H1 (cell line): ENCODE measurements at regions not wholly inside any gene's neighbourhood (a gene's known extent, or its start where the extent isn't known, plus 50 kb on each side); places are given as distances from the start of the nearest gene placed in this dataset.

ENCODE experiments used
- CTCF ChIA-PET: fragments of 300-600 bp; sonication (Branson Sonifier 250); formaldehyde crosslinking; loops from one replicate; lab custom pipeline; 2021; ENCODE audit not compliant: partially characterized antibody; lab: Charles Lee
- POLR2A ChIA-PET: fragments of 300-600 bp; sonication (Branson Sonifier 250); formaldehyde crosslinking; loops from one replicate; lab custom pipeline; 2021; ENCODE audit warnings: inconsistent platforms; ENCODE audit not compliant: partially characterized antibody; lab: Charles Lee
- DNase-seq, 2 experiments: peaks; one replicate each; pipeline versions ENCODE4 v3.0.0 to v3.0.0-alpha.2; 2010 to 2022; ENCODE audit warnings: low spot score in 2 of 2, low read depth in 1 of 2, mixed read lengths in 1 of 2
- FAIRE-seq: peaks from 2 replicates; lab custom pipeline; 2011; peaks lifted over from hg19 to GRCh38; lab: Jason Lieb, UNC
- H2AFZ ChIP-seq: 2 replicates; pipeline ENCODE4 v1.8.1; 2012; ENCODE audit warnings: low read length, inconsistent platforms
- H2AK5ac ChIP-seq: 2 replicates; pipeline ENCODE4 v1.6.1; 2013; ENCODE audit warnings: low read depth, low read length
- H2BK120ac ChIP-seq: replicated peaks from 2 replicates; pipeline ENCODE3; 2013; ENCODE audit warnings: low read depth, low read length, inconsistent platforms
- H2BK12ac ChIP-seq: 2 replicates; pipeline ENCODE4 v1.6.1; 2013; ENCODE audit warnings: low read depth, low read length
- H2BK15ac ChIP-seq: 2 replicates; pipeline ENCODE4 v1.6.1; 2013; ENCODE audit warnings: low read length
- H2BK20ac ChIP-seq: 2 replicates; pipeline ENCODE4 v1.6.1; 2013; ENCODE audit warnings: low read length
- H2BK5ac ChIP-seq: 2 replicates; pipeline ENCODE4 v1.6.1; 2013; ENCODE audit warnings: low read depth, low read length
- H3K14ac ChIP-seq: 2 replicates; pipeline ENCODE4 v1.6.1; 2013; ENCODE audit warnings: inconsistent platforms; ENCODE audit not compliant: insufficient read length
- H3K18ac ChIP-seq: 2 replicates; pipeline ENCODE4 v1.6.1; 2013; ENCODE audit warnings: low read length; ENCODE audit errors: extremely low read depth
- H3K23ac ChIP-seq: 2 replicates; pipeline ENCODE4 v1.6.1; 2013; ENCODE audit warnings: inconsistent platforms; ENCODE audit not compliant: insufficient read length
- H3K23me2 ChIP-seq: 2 replicates; pipeline ENCODE4 v1.6.1; 2013; ENCODE audit warnings: low read depth, low read length
- H3K27ac ChIP-seq: 2 replicates; pipeline ENCODE4 v1.6.1; 2011; ENCODE audit warnings: low read depth, low read length, inconsistent platforms
- H3K27me3 ChIP-seq, 4 experiments: replicated peaks in 1 of 4; 1 replicate in 1 of 4; 2 replicates in 3 of 4; pipeline versions ENCODE4 v1.6.1 to v1.8.1; 2011 to 2013; ENCODE audit warnings: low read length in 3 of 4, mild to moderate bottlenecking in 3 of 4, inconsistent platforms in 2 of 4, mixed read lengths in 2 of 4, moderate library complexity in 1 of 4; ENCODE audit not compliant: control insufficient read depth in 3 of 4, insufficient read depth in 3 of 4; ENCODE audit errors: extremely low read depth in 1 of 4
- H3K36me3 ChIP-seq, 4 experiments: 2 replicates each; pipeline versions ENCODE4 v1.6.1 to v1.8.1; 2011 to 2013; ENCODE audit warnings: mild to moderate bottlenecking in 4 of 4, low read length in 3 of 4, moderate library complexity in 2 of 4, control low read depth in 1 of 4, inconsistent platforms in 1 of 4; ENCODE audit not compliant: insufficient read depth in 4 of 4, control insufficient read depth in 2 of 4
- H3K4ac ChIP-seq: replicated peaks from 2 replicates; pipeline ENCODE3; 2013; ENCODE audit warnings: low read length, low read depth, mixed read lengths, inconsistent platforms; ENCODE audit not compliant: insufficient read length
- H3K4me1 ChIP-seq, 4 experiments: replicated peaks in 1 of 4; 1 replicate in 1 of 4; 2 replicates in 3 of 4; pipeline versions ENCODE4 v1.6.1 to v1.8.1; 2011 to 2013; ENCODE audit warnings: low read length in 3 of 4, inconsistent platforms in 2 of 4, mixed read lengths in 1 of 4; ENCODE audit not compliant: insufficient read depth in 4 of 4, control insufficient read depth in 3 of 4
- H3K4me2 ChIP-seq, 2 experiments: 2 replicates each; pipeline versions ENCODE4 v1.6.1 to v1.8.1; 2011 to 2013; ENCODE audit warnings: low read depth in 2 of 2, low read length in 2 of 2, control low read depth in 1 of 2, inconsistent platforms in 1 of 2, mild to moderate bottlenecking in 1 of 2; ENCODE audit not compliant: insufficient read depth in 1 of 2
- H3K4me3 ChIP-seq, 4 experiments: fragments of 200-600, 300-600 bp in 1 of 4; sonication (generic), shearing (Covaris generic), sonication (Bioruptor Twin) in 1 of 4; 2 replicates each; pipeline versions ENCODE4 v1.5.1 to v1.8.1; 2011 to 2016; ENCODE audit warnings: low read length in 4 of 4, low read depth in 3 of 4, control low read depth in 2 of 4, inconsistent platforms in 2 of 4, mild to moderate bottlenecking in 2 of 4, mixed read lengths in 1 of 4, moderate library complexity in 1 of 4; ENCODE audit not compliant: insufficient read depth in 2 of 4; ENCODE audit errors: extremely low read depth in 1 of 4
- H3K56ac ChIP-seq: replicated peaks from 2 replicates; pipeline ENCODE3; 2013; ENCODE audit warnings: low read depth, mild to moderate bottlenecking, mixed read lengths, low read length, inconsistent platforms; ENCODE audit not compliant: insufficient read length
- H3K79me1 ChIP-seq: 2 replicates; pipeline ENCODE4 v1.6.1; 2013; ENCODE audit warnings: low read depth, low read length, control low read depth
- H3K79me2 ChIP-seq, 2 experiments: 2 replicates each; pipeline versions ENCODE4 v1.6.1 to v1.8.1; 2012 to 2013; ENCODE audit warnings: low read length in 2 of 2, mild to moderate bottlenecking in 2 of 2, inconsistent platforms in 1 of 2; ENCODE audit not compliant: insufficient read depth in 2 of 2, control insufficient read depth in 1 of 2
- H3K9ac ChIP-seq, 4 experiments: replicated peaks in 1 of 4; 1 replicate in 1 of 4; 2 replicates in 3 of 4; pipeline versions ENCODE4 v1.6.1 to v1.8.1; 2011 to 2013; ENCODE audit warnings: low read depth in 3 of 4, low read length in 3 of 4, control low read depth in 2 of 4, mild to moderate bottlenecking in 2 of 4, moderate library complexity in 2 of 4, inconsistent platforms in 1 of 4; ENCODE audit errors: extremely low read depth in 1 of 4
- H3K9me3 ChIP-seq, 2 experiments: 2 replicates each; pipeline versions ENCODE4 v1.6.1 to v1.8.1; 2012 to 2013; ENCODE audit warnings: mild to moderate bottlenecking in 2 of 2, moderate library complexity in 2 of 2, control low read depth in 1 of 2, inconsistent platforms in 1 of 2, low read depth in 1 of 2, low read length in 1 of 2, mixed read lengths in 1 of 2; ENCODE audit not compliant: insufficient read depth in 2 of 2
- H4K20me1 ChIP-seq, 2 experiments: replicated peaks in 1 of 2; 2 replicates each; pipeline versions ENCODE3 to v1.8.1; 2011 to 2013; ENCODE audit warnings: inconsistent platforms in 2 of 2, low read length in 2 of 2, mild to moderate bottlenecking in 1 of 2; ENCODE audit not compliant: insufficient read depth in 2 of 2, control insufficient read depth in 1 of 2
- H4K5ac ChIP-seq: 2 replicates; pipeline ENCODE4 v1.6.1; 2013; ENCODE audit warnings: low read length, low read depth, mixed read lengths, inconsistent platforms; ENCODE audit not compliant: insufficient read length
- H4K8ac ChIP-seq: 2 replicates; pipeline ENCODE4 v1.8.0; 2013; ENCODE audit warnings: mild to moderate bottlenecking, moderate library complexity, low read length, inconsistent platforms; ENCODE audit not compliant: insufficient read depth; ENCODE audit errors: extremely low read depth
- H4K91ac ChIP-seq: replicated peaks from 2 replicates; pipeline ENCODE3; 2013; ENCODE audit warnings: low read length, mixed read lengths, inconsistent platforms; ENCODE audit not compliant: insufficient read length
- ATF2 ChIP-seq: IDR thresholded peaks from 2 replicates; pipeline ENCODE4 v1.6.1; 2012; ENCODE audit warnings: low read length, inconsistent platforms
- BRCA1 ChIP-seq: IDR thresholded peaks from 2 replicates; pipeline ENCODE4 v1.6.1; 2012; ENCODE audit warnings: low read depth, low read length, improper control_type of control experiment
- EGR1 ChIP-seq: IDR thresholded peaks from 2 replicates; pipeline ENCODE4 v1.6.1; 2011; ENCODE audit warnings: low read depth, low read length, borderline replicate concordance
- HDAC6 ChIP-seq: IDR thresholded peaks from one replicate; pipeline ENCODE4 v1.7.1; 2012; ENCODE audit warnings: low read depth, mild to moderate bottlenecking, inconsistent platforms, low read length, moderate library complexity
- JUN ChIP-seq: IDR thresholded peaks from 2 replicates; pipeline ENCODE4 v1.6.1; 2011; ENCODE audit warnings: low read depth, mild to moderate bottlenecking, improper control_type of control experiment, low read length
- KDM4A ChIP-seq: IDR thresholded peaks from one replicate; pipeline ENCODE4 v1.7.1; 2012; ENCODE audit warnings: low read depth, mild to moderate bottlenecking, moderate library complexity, low read length, inconsistent platforms; ENCODE audit not compliant: severe bottlenecking
- SIN3A ChIP-seq, 2 experiments: IDR thresholded peaks in 1 of 2; conservative IDR thresholded peaks in 1 of 2; 2 replicates each; pipeline ENCODE4 v1.6.1; 2011 to 2012; ENCODE audit warnings: low read length in 2 of 2, improper control_type of control experiment in 1 of 2, low read depth in 1 of 2, mild to moderate bottlenecking in 1 of 2
- SIRT6 ChIP-seq: IDR thresholded peaks from one replicate; pipeline ENCODE4 v1.7.1; 2012; ENCODE audit warnings: low read length, inconsistent platforms
- SRF ChIP-seq: IDR thresholded peaks from 2 replicates; pipeline ENCODE4 v1.6.1; 2011; ENCODE audit warnings: mild to moderate bottlenecking, low read depth, low read length, moderate library complexity
- TAF7 ChIP-seq: optimal IDR thresholded peaks from 2 replicates; pipeline ENCODE3; 2011; ENCODE audit warnings: low read depth, mild to moderate bottlenecking, inconsistent platforms, low read length, moderate library complexity, borderline replicate concordance
- WGBS, 2 experiments: shearing (Covaris generic) in 1 of 2; methylation state at CpG; one replicate each; pipeline versions ENCODE4 v1.1.6 to v1.1.7; 2013 to 2015; ENCODE audit warnings: low lambda C conversion rate in 2 of 2, mixed read lengths in 2 of 2, inconsistent platforms in 1 of 2, low coverage in 1 of 2, missing lambda C conversion rate in 1 of 2; ENCODE audit not compliant: insufficient replicate concordance in 2 of 2, insufficient coverage in 1 of 2, insufficient read length in 1 of 2; ENCODE audit errors: extremely low coverage in 1 of 2, missing lambda C conversion rate in 1 of 2; 5-methylcytosine and 5-hydroxymethylcytosine counted together

- Histone ChIP-seq H3K27me3 (no peaks in the 10 kb centered on the region; a peak in 1 of 7 replicates), H2AK5ac (no peak overlapping the region; the same call in 1 of the 2 replicates), H3K4me2 (no peak overlapping the region; a peak in 1 of 4 replicates), H3K23ac (no peak overlapping the region), H2BK20ac (peak overlapping the region; percentile 66; the same call in 1 of the 2 replicates), H2BK5ac (no peak overlapping the region), H4K91ac (peak overlapping the region; percentile 44), H3K27ac (no peak overlapping the region), H3K14ac (no peak overlapping the region), H3K79me2 (no peaks in the 10 kb centered on the region), H3K36me3 (no peaks in the 10 kb centered on the region), H3K9me3 (0 out of 4 replicates have a peak, but pooled peaks cover 0 to 3% of the 10 kb centered on the region in 2 experiments), H3K79me1 (no peaks in the 10 kb centered on the region), H4K5ac (no peak overlapping the region), H2BK12ac (peak overlapping the region; percentile 86; the same call in 1 of the 2 replicates), H3K9ac (no peak overlapping the region), H3K18ac (0 out of 2 replicates have a peak overlapping the region, but pooled peaks have one; percentile 4), H2AFZ (no peak overlapping the region), H4K20me1 (no peaks in the 10 kb centered on the region), H2BK120ac (no peak overlapping the region), H3K4ac (no peak overlapping the region), H2BK15ac (no peak overlapping the region), H3K4me1 (peaks cover 11 to 15% (median 12%) of the 10 kb centered on the region in 4 experiments), H3K4me3 (no peak overlapping the region), H4K8ac (no peak overlapping the region), H3K56ac (no peak overlapping the region), H3K23me2 (no peaks in the 10 kb centered on the region)
- ChIA-PET CTCF (interaction anchor here (0.7 kb wide), 1 partner anchor 20 kb away, joined by 3 read pairs; no protein-coding TSS in a partner anchor), POLR2A (interaction anchor here (1.9 kb wide), 1 partner anchor 17 kb away, joined by 5 read pairs; no protein-coding TSS in a partner anchor)
- DNase-seq (no peak), FAIRE-seq (no peak)
- 89% methylated on average over 4 of the region's 4 CpGs; no CpG with 5 or more reads in 1 of the 2 experiments for WGBS, 2 experiments
- TF ChIP-seq JUN (no peak), SIN3A (conservative IDR thresholded peaks at IDR 0.05 in 1 of 2, IDR thresholded peaks at IDR 0.05 in 1 of 2; ENCODE audit: low read depth in 1 of 2, low read length in 2 of 2) (no peak), EGR1 (no peak), HDAC6 (no peak), KDM4A (no peak), BRCA1 (no peak), SRF (no peak), SIRT6 (no peak), TAF7 (no peak), ATF2 (no peak)
Observed at GRCh38 chr1:38293567-38293966, 247.0 kb upstream of the POU3F1 start.
